PC-3 (cell line): ENCODE measurements at regions not wholly inside any gene's neighbourhood (a gene's known extent, or its start where the extent isn't known, plus 50 kb on each side); places are given as distances from the start of the nearest gene placed in this dataset.

Source experiments
- ATAC-seq: fragments of 200-7000 bp; cut with Tn5 transposase; 2 replicates; pipeline ENCODE4 v1.9.1; 2020; ENCODE audit warnings: mild to moderate bottlenecking, moderate library complexity
- BruUV-seq: library from RNA; stranded (reverse); fragments of 400-500 nt; replicated peaks from 2 replicates; lab custom pipeline; 2021; lab: Mats Ljungman, UMichigan
- CTCF ChIA-PET: fragments of 300-600 bp; sonication (Branson Sonifier 250); formaldehyde crosslinking; loops from one replicate; lab custom pipeline; 2022; ENCODE audit warnings: antibody characterized with exemption; lab: Charles Lee
- POLR2A ChIA-PET: fragments of 300-600 bp; sonication (Branson Sonifier 250); formaldehyde crosslinking; loops from one replicate; lab custom pipeline; 2022; ENCODE audit warnings: antibody characterized with exemption; ENCODE audit not compliant: unreplicated experiment; lab: Charles Lee
- DNase-seq: peaks from one replicate; pipeline ENCODE4 v3.0.0-alpha.2; 2015
- H2AFZ ChIP-seq: fragments of 300-600 bp; sonication (generic); 2 replicates; pipeline ENCODE4 v1.6.0; 2016; ENCODE audit warnings: antibody characterized with exemption, low read length
- H3F3A ChIP-seq: fragments of 300-600 bp; sonication (generic); one replicate; pipeline ENCODE4 v1.6.0; 2017; ENCODE audit warnings: antibody characterized with exemption, low read length, control low read depth, mild to moderate bottlenecking; ENCODE audit not compliant: unreplicated experiment
- H3K27ac ChIP-seq: fragments of 300-600 bp; sonication (generic); 2 replicates; pipeline ENCODE4 v1.5.1; 2016; ENCODE audit warnings: mild to moderate bottlenecking, low read length
- H3K27me3 ChIP-seq: fragments of 300-600 bp; sonication (generic); 2 replicates; pipeline ENCODE4 v1.6.1; 2016; ENCODE audit warnings: low read length, mixed read lengths
- H3K36me3 ChIP-seq: fragments of 300-600 bp; sonication (generic); 2 replicates; pipeline ENCODE4 v1.6.1; 2016; ENCODE audit warnings: low read depth, mixed run types, low read length, mixed read lengths
- H3K4me1 ChIP-seq: fragments of 300-600 bp; sonication (generic); 2 replicates; pipeline ENCODE4 v1.5.1; 2016; ENCODE audit warnings: low read length; ENCODE audit not compliant: insufficient read depth
- H3K4me2 ChIP-seq: fragments of 300-600 bp; sonication (generic); 2 replicates; pipeline ENCODE4 v1.6.0; 2016; ENCODE audit warnings: low read length
- H3K4me3 ChIP-seq: fragments of 300-600 bp; sonication (generic); 2 replicates; pipeline ENCODE4 v1.5.1; 2016; ENCODE audit warnings: mild to moderate bottlenecking, low read length, mixed read lengths
- H3K79me2 ChIP-seq: fragments of 300-600 bp; sonication (generic); 2 replicates; pipeline ENCODE4 v1.6.1; 2017; ENCODE audit warnings: low read length, mixed read lengths
- H3K9ac ChIP-seq: fragments of 300-600 bp; sonication (generic); 2 replicates; pipeline ENCODE4 v1.6.0; 2016; ENCODE audit warnings: mild to moderate bottlenecking, low read length
- H3K9me2 ChIP-seq: fragments of 300-600 bp; sonication (generic); replicated peaks from 2 replicates; pipeline ENCODE4 v1.6.1; 2016; ENCODE audit warnings: mixed run types, low read length, mixed read lengths
- H3K9me3 ChIP-seq: fragments of 300-600 bp; sonication (generic); 2 replicates; pipeline ENCODE4 v1.6.1; 2016; ENCODE audit warnings: low read length, mixed read lengths
- H4K20me1 ChIP-seq: fragments of 300-600 bp; sonication (generic); 2 replicates; pipeline ENCODE4 v1.6.1; 2016; ENCODE audit warnings: low read length, mixed read lengths
- EZH2 ChIP-seq: fragments of 300-600 bp; sonication (generic); IDR thresholded peaks from one replicate; pipeline ENCODE4 v1.6.1; 2017; ENCODE audit warnings: antibody characterized with exemption, mild to moderate bottlenecking, low read length; ENCODE audit not compliant: unreplicated experiment
- EZH2phosphoT487 ChIP-seq: fragments of 300-600 bp; sonication (generic); IDR thresholded peaks from 2 replicates; pipeline ENCODE4 v1.6.1; 2018; ENCODE audit warnings: mild to moderate bottlenecking, antibody characterized with exemption, low read length, borderline replicate concordance
- intact Hi-C: fragments of 100-400 bp; cut with micrococcal nuclease; formaldehyde crosslinking; loops from 2 replicates; pipeline ENCODE4 v1.9.0; 2023
- TF ChIP-seq, protein P1 (sequence below): fragments of 300-600 bp; sonication (generic); conservative IDR thresholded peaks from 2 replicates; pipeline ENCODE4 v1.5.1; 2017; ENCODE audit warnings: antibody characterized with exemption, low read depth, mild to moderate bottlenecking, low read length

DNA sequence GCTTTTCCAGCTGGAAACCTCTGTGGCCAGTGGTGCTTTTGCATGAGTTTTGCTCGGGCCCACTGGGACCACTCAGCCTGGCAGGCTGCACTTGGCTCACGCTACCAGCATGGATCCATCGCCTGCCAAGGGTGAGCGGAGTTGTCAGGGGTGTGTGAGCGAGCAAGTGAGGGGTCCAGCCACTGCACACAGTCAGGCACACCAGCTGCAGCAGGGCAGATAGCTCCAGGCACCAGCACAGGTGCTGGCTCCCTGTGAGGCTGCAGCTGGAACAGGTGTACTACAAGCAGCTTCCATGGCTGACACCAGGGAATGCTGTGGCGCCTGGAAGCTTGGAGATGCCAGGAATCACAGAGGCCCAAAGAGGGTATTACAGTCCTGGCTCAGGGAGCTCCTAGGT, 391.2 kb upstream of the SGCD start:
- Histone ChIP-seq H3K79me2 (no peaks in the 10 kb centered on the region), H3K9ac (no peak overlapping the region), H3K27me3 (no peaks in the 10 kb centered on the region), H3K4me2 (no peak overlapping the region), H4K20me1 (no peaks in the 10 kb centered on the region), H3K4me3 (no peak overlapping the region), H3K4me1 (no peaks in the 10 kb centered on the region), H3K9me2 (no peaks in the 10 kb centered on the region), H3K36me3 (no peaks in the 10 kb centered on the region), H3K27ac (no peak overlapping the region), H3F3A (no peaks in the 10 kb centered on the region), H3K9me3 (no peaks in the 10 kb centered on the region), H2AFZ (no peak overlapping the region)
- CTCF ChIA-PET: no interaction called here
- TF ChIP-seq EZH2phosphoT487 (no peak), EZH2 (no peak)
- TF ChIP-seq, protein P1, sequence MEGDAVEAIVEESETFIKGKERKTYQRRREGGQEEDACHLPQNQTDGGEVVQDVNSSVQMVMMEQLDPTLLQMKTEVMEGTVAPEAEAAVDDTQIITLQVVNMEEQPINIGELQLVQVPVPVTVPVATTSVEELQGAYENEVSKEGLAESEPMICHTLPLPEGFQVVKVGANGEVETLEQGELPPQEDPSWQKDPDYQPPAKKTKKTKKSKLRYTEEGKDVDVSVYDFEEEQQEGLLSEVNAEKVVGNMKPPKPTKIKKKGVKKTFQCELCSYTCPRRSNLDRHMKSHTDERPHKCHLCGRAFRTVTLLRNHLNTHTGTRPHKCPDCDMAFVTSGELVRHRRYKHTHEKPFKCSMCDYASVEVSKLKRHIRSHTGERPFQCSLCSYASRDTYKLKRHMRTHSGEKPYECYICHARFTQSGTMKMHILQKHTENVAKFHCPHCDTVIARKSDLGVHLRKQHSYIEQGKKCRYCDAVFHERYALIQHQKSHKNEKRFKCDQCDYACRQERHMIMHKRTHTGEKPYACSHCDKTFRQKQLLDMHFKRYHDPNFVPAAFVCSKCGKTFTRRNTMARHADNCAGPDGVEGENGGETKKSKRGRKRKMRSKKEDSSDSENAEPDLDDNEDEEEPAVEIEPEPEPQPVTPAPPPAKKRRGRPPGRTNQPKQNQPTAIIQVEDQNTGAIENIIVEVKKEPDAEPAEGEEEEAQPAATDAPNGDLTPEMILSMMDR: no peak
- BruUV-seq: no TSS peak
- intact Hi-C loops: no loop called here
- no peak for ATAC-seq
- no peak for DNase-seq
- POLR2A ChIA-PET: no interaction called here

DNA sequence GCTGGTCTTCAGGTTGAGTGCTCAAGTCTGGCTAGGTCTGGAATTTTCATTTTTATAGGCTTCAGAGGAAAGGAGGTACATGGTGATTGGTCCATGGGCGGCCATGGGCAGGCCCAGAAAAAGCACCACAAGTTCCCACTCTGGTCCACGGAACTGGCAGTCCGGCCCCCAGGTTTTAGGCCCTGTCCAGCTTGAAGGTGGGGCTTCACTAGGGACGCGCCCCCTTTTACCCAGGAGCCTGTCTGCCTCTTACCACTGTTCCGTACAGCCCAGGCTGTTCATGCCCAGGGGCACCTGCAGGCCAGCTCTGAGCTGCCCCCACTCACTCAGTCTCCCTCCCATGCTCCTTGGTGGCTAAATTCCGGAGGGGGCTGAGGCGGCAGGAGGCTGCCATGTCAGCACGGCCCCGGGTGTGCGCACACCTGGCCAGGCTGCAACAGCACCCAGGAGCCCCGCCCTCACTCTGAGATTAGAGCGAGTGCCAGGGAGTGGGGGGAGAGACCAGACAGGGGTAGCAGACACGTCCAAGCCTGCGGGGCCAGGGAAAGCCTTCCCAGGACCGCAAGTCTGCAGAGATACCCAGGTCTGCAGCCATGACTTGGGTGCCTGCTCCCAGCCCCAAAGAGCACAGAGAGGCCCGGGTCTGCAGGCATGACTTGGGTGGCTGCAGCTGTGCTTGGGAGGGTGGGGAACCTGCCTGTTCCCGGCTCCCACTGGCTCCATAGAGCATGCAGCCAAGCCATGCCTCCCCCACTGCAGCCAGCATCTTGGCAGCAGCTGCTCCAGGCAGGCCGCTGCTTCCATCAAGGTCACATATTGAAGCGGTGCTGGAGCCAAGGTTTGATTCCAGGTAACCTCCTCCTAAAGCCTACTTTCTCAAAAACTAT, 390.2 kb upstream of the SGCD start:
- Histone ChIP-seq H4K20me1 (no peaks in the 10 kb centered on the region), H3K36me3 (no peaks in the 10 kb centered on the region), H3K4me3 (no peak overlapping the region), H3K9me2 (no peaks in the 10 kb centered on the region), H3K27me3 (no peaks in the 10 kb centered on the region), H3K9ac (no peak overlapping the region), H2AFZ (no peak overlapping the region), H3K9me3 (no peaks in the 10 kb centered on the region), H3F3A (no peaks in the 10 kb centered on the region), H3K4me2 (no peak overlapping the region), H3K4me1 (no peaks in the 10 kb centered on the region), H3K27ac (no peak overlapping the region), H3K79me2 (no peaks in the 10 kb centered on the region)
- POLR2A ChIA-PET: no interaction called here
- DNase-seq: no peak
- no TSS peak for BruUV-seq
- ATAC-seq: no peak
- CTCF ChIA-PET: no interaction called here
- intact Hi-C loops: no loop called here
- no peak for TF ChIP-seq EZH2phosphoT487
- TF ChIP-seq, protein P1: no peak
- no peak for TF ChIP-seq EZH2

DNA sequence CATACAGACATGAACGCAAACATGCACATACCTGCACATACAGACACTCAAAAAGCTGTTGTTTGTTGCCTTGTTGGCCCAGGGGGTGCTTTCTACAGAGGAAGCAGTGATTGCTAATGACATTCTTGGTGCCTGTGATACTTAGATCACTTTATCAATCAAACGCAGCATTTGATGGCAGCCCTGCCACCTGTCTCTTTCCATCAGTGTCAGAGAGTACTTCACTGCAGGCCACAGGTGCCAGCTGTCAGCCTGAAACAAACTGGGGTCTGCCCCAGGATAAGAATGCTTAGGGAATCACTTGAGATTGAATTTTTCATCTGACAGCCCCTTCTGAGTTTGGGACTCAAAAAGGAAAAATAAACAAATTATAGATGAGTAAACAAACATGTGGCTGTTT, 388.9 kb upstream of the SGCD start:
- ChIA-PET POLR2A (no interaction called here), CTCF (no interaction called here)
- Histone ChIP-seq H3K27me3 (no peaks in the 10 kb centered on the region), H3K4me3 (no peak overlapping the region), H3K4me2 (no peak overlapping the region), H3K4me1 (no peaks in the 10 kb centered on the region), H3K36me3 (no peaks in the 10 kb centered on the region), H3K9me3 (no peaks in the 10 kb centered on the region), H4K20me1 (no peaks in the 10 kb centered on the region), H3K79me2 (no peaks in the 10 kb centered on the region), H3F3A (no peaks in the 10 kb centered on the region), H3K9ac (no peak overlapping the region), H2AFZ (no peak overlapping the region), H3K9me2 (no peaks in the 10 kb centered on the region), H3K27ac (no peak overlapping the region)
- ATAC-seq: no peak
- intact Hi-C loops: no loop called here
- no peak for TF ChIP-seq EZH2
- TF ChIP-seq, protein P1: no peak
- TF ChIP-seq EZH2phosphoT487: no peak
- DNase-seq: no peak
- no TSS peak for BruUV-seq
